Activated T-helper 1 cell treated with Interleukin-2 at 50 U/mL for 16 hours (primary cell): ENCODE measurements at regions not wholly inside any gene's neighbourhood (a gene's known extent, or its start where the extent isn't known, plus 50 kb on each side); places are given as distances from the start of the nearest gene placed in this dataset.
"Not testable (repeated sequence)": the region's sequence is repeated elsewhere in the genome, so short reads cannot be mapped to it uniquely, and the experiment has no call there.

ENCODE experiments used
- DNase-seq: peaks from one replicate; pipeline ENCODE4 v3.0.0-alpha.2; 2020; ENCODE audit warnings: low read depth

DNA sequence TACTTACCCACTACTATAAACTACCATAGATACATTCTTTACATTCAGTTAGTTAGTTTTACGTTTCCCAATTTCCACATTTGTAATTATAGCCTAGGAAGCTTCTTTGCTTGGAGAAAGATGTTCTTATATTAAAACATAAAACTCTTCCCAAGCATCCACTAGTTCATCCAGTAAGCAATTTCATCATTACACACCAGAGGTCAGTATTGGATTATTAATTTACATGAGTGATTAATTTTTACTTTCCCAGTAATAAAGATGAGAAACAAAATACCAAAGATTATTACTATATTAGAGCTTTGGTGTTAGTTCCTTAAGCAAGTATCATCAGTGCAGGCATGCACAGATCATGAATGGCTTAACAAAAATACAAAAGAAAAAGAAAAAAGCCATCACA lies 518.4 kb downstream of the TUBA3C start:
- not testable (repeated sequence) for DNase-seq

DNA sequence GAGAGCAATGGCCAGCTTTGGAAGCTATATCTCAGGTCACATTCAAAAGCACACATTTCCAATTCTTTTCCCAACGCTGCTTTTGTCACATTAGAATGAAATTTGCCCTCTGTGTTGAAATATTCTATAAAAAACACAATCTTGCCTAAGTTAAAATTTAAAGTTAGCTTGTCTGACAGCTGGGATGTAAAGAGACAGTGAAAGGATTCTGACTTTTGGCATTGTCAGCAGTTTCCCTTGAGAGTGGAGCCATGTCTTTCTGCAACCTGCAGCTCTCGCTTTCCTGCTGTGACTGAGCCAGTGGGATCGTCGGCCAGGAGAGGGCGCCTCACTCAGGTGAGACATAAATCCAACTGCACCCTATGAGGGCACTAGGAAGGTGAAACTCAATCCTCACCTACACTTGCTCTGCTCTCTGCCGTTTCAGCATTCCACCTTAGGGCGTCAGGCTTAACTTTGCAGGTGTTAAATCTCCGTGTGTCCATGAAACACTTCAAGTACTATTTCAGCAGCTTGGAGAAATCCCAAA lies 537.9 kb downstream of the TUBA3C start:
- peak; percentile 3 for DNase-seq

DNA sequence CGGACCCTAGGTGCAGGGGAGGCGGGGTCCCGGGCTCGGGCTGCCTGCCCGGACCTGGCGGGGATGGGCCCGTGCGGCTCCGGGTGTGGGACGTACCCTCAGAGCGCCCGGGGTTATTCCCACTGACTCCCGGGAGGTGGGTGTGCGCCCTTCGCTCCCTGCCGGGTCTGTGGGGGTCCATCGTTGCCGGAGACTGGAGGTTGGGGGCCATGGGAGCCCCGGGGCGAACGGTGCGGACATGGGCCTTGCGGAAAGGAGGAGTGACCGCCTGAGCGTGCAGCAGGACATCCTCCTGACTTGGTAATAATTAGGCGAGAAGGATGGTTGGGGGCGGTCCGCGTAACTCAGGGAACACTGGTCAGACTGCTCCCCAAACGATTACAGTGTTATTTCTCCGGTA lies 552.7 kb downstream of the TUBA3C start:
- not testable (repeated sequence) for DNase-seq

DNA sequence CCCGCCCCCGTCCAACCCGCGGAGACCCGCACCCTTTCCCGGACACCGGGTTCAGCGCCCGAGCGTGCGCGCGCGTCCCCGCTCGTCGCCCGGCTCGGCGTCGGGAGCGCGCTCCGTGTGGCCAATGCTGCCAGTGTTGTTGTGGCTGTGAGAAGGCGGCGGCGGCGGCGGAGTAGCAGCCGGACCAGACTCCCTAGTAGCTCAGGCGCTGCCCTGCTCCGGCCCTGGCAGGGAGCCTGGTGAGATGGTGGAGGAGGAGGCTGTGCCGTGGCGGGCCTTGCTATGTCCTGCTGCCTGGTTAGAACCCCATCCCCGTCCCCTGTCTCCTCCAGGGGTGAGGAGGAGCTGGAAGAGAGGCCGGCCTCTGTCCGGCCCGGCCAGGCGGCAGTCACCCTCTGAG lies 553.2 kb downstream of the TUBA3C start:
- no peak for DNase-seq

DNA sequence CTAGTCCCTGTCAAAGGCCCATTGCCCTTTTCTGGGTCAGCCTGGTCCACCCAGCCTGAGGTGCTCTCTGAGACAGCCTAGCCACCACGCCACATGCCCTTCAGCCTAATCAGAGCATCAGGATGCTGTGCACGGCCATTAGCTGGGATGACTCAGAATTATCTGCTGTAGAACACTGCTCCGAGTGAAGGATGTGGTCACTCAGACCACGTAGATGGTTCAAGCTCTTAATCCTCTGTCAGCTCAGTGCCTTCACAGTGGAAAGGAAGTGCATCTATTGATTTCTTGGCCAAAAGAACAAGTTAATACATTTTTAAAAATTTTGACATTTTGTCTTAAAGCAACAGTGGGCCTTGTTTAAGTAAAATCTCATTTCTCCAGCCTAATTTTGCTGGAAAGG lies 557.6 kb downstream of the TUBA3C start:
- not testable (repeated sequence) for DNase-seq

DNA sequence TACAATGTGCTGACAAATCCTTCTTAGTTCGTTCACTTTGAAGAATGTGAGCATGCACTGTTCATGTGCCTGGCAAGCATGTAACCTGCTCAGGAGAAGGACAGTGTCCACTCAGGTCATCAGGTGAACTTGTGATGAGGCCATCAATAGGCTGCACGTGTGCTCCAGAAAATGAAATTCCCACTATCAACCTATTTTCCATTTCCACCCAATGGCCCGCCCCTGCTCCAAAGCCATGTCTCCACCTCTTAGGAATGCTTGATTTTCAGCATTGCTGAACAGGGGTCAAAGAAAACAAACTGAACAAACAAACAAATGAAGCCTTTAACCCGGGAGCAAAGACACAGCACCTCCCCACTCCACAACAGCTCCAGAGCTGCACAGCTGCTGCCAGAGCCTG lies 563.2 kb downstream of the TUBA3C start:
- not testable (repeated sequence) for DNase-seq

DNA sequence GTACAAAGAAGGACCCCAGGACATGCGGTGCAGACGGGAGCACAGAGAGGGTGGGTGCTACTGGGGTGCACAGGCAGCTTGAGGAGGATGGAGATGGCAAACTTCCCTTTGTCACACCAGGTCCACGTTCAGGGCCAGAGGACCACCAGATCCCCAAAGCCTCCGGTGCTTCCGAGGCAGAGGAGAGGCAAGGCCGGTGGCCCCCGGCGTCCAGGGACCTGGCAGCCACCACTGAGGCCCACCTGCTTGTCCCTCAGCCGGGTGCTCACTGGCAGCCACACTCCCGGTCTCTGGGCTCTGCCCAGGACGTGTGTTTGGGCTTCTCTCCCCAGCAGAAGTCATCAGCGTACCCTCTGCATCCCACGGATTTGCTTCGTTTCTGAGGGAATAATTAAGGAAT lies 571.1 kb downstream of the TUBA3C start:
- not testable (repeated sequence) for DNase-seq

DNA sequence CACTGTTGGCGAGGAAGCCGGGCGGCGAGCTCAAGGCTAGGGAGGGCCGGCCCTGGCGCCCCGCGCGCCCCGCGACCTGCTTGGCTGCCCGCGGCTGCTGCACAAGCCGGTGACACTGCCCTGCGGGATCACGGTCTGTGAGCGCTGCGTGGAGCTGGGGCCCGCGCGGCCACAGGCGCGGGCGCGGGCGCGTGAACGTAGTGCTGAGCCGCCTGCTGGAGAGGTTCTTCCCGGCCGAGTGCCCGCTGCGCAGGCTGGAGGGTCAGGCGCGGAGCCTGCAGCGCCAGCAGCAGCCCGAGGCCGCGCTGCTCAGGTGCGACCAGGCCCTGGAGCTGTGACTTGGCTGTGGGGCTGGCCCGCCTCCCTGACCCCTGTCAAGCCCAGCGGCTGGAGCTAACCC lies 572.3 kb downstream of the TUBA3C start:
- not testable (repeated sequence) for DNase-seq

DNA sequence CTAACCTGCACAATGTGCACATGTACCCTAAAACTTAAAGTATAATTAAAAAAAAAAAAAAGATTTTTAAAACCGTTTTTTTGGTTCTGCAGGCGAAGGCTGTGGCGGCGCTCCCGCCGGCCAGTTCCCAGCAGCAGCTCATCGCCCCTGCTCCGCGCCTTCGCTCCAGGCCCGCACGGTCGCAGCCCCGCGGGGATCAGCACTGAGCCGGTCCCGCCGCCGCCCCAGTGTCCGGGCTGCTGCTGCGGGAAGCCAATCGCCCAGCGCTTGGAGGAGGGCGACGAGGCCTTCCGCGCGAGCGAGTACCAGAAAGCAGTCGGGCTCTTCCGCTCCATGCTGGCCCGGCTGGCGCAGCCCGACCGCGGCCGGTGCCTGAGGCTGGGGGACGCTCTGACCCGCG lies 572.8 kb downstream of the TUBA3C start:
- DNase-seq: not testable (repeated sequence)

DNA sequence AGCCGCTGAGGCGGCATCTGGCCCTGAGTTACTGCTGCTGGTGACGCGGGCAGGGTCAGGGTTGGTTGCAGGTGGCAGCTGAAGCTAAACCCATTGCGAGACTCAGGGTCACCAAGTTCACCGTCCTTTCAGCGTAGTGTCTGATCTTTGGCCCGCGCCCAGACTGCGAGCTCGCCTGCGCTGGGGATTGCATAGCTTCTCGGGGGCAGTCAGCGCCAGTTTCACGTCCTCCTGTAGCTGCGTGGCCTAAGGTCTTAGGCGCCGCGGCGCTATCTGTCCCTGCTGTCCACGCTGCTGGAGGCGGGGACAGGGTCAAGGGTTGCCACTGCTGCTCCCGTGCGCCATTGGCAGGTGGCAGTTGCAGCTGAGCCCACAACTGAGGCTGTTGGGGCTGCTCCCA lies 581.3 kb downstream of the TUBA3C start:
- not testable (repeated sequence) for DNase-seq

DNA sequence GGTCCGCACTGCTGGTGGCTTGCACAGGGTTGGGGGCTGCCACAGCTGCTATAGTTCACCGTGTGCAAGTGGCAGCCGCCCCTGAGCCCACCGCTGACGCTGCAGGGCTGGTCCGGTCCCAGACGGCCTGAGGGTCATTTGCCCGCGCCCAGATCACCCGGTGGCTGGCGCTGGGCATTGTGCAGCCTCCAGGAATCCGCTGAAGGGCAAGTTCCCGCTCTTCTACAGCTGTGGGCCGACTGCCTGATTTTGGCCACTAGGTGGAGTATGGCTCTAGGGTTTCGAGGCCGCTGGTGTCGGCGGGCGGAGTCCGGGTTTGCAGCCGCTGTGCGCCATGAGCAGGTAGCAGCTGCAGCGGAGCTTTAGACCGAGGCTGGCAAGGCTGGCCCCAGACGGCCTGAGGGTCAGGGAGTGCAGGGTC lies 581.8 kb downstream of the TUBA3C start:
- not testable (repeated sequence) for DNase-seq

DNA sequence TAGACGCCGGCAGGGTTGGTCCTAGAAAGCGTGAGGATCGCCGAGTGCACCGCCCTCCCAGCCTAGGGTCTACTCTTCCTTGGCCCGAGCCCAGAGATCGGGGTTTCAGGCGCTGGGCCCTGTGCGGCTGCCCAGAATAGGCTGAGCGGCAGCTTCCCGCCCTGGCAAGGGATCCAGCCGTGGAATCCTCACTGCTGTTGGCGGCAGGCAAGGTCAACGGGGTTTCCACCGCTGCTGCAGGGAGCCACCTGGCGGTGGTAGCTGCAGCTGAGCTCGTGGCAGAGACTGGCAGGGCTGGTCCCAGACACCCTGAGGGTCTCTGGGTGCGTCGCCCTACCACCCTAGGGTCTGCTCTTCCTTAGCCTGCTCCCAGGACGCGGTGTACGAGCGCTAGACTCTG lies 583.1 kb downstream of the TUBA3C start:
- not testable (repeated sequence) for DNase-seq

DNA sequence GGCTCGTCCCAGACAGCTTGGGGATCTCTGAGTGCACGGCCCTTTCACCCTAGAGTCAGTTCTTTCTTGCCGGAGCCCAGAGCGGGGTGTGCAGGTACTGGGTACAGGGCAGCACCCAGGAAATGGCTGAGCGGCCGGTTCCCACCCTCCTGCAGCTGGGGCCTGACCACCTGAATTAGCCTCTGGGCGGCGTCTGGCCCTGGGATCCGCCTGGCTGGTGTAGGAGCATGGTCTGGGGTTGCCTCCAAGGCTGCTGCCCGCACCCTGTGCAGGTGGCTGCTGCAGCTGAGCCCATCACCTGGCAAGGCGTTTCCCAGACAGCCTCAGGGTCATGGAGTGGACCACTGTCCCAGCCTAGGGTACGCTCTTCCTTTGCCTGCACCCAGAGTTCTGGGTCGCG lies 583.7 kb downstream of the TUBA3C start:
- not testable (repeated sequence) for DNase-seq

DNA sequence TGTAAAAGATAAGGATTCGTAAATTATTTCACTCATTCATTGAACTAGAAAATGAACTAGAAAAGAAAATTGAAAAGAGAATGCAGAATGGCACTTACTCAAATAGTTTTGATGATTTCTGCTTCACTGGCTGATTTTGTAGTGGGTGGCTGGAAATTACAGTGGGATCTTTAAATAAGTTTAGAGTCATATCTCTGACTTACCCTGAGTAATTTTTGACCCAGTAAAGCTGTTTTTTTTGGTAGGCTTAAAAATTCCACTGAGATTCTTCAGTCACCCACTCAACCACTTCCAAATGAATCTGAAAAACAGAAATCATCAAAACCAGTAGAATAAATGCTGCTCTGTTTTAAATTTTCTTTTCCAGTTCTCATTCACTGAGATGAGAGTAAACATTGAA lies 604.5 kb downstream of the TUBA3C start:
- DNase-seq: not testable (repeated sequence)

DNA sequence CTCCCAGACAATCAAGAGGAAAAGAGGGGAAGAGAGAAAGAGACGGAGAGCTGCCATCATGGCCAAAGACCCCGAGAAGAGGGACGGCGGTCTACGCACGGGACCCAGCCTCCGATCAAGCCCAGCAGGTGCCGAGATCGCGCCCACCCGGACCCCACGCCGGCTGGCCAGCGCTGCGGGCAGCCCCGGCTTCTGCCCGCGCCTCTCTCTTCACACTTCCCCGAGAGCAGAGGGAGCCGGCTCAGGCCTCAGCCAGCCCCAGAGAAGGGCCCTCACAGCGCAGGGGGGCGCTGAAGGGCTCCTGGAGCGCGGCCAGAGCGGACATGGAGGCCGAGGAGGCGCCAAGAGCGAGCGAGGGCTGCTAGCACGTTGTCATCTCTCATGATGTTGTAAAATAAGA lies 613.7 kb downstream of the TUBA3C start:
- DNase-seq: not testable (repeated sequence)
